Mesendoderm (in vitro differentiated cells): ENCODE measurements at regions not wholly inside any gene's neighbourhood (a gene's known extent, or its start where the extent isn't known, plus 50 kb on each side); places are given as distances from the start of the nearest gene placed in this dataset.
A peak's percentile ranks its signal among the peaks of the same experiment; 100 is the strongest.
"Not testable (repeated sequence)": the region's sequence is repeated elsewhere in the genome, so short reads cannot be mapped to it uniquely, and the experiment has no call there.

Source experiments
- DNase-seq: peaks from one replicate; pipeline ENCODE4 v3.0.0; 2013
- H2AK5ac ChIP-seq: 2 replicates; pipeline ENCODE4 v1.6.1; 2013; ENCODE audit warnings: low read length, inconsistent platforms
- H2BK120ac ChIP-seq: 2 replicates; pipeline ENCODE4 v1.6.1; 2013; ENCODE audit warnings: low read depth, mild to moderate bottlenecking, low read length, moderate library complexity, mixed read lengths
- H2BK15ac ChIP-seq: replicated peaks from 2 replicates; pipeline ENCODE4 v1.6.1; 2013; ENCODE audit warnings: low read depth, mild to moderate bottlenecking, moderate library complexity
- H2BK5ac ChIP-seq: 2 replicates; pipeline ENCODE4 v1.6.1; 2013; ENCODE audit warnings: low read length, inconsistent platforms
- H3K18ac ChIP-seq: 2 replicates; pipeline ENCODE4 v1.6.1; 2013; ENCODE audit warnings: mild to moderate bottlenecking, low read length, mixed read lengths
- H3K23ac ChIP-seq: one replicate; pipeline ENCODE4 v1.6.1; 2013; ENCODE audit warnings: low read length
- H3K27ac ChIP-seq: 2 replicates; pipeline ENCODE4 v1.5.1; 2013; ENCODE audit warnings: low read depth, mild to moderate bottlenecking, inconsistent platforms, low read length, moderate library complexity
- H3K27me3 ChIP-seq: 2 replicates; pipeline ENCODE4 v1.6.1; 2013; ENCODE audit warnings: low read length, control low read depth, mild to moderate bottlenecking, inconsistent platforms; ENCODE audit not compliant: insufficient read depth, poor library complexity
- H3K36me3 ChIP-seq: 2 replicates; pipeline ENCODE4 v1.6.1; 2013; ENCODE audit warnings: low read length, inconsistent platforms; ENCODE audit not compliant: control insufficient read depth, insufficient read depth
- H3K4ac ChIP-seq: one replicate; pipeline ENCODE4 v1.6.1; 2013; ENCODE audit warnings: low read depth, mild to moderate bottlenecking, low read length, moderate library complexity
- H3K4me1 ChIP-seq: 2 replicates; pipeline ENCODE4 v1.6.1; 2013; ENCODE audit warnings: low read depth, low read length, inconsistent platforms; ENCODE audit not compliant: control insufficient read depth
- H3K4me2 ChIP-seq: 2 replicates; pipeline ENCODE4 v1.6.1; 2013; ENCODE audit warnings: low read length
- H3K4me3 ChIP-seq: 2 replicates; pipeline ENCODE4 v1.5.1; 2013; ENCODE audit warnings: mild to moderate bottlenecking, low read length
- H3K56ac ChIP-seq: one replicate; pipeline ENCODE4 v1.6.1; 2013; ENCODE audit warnings: low read length
- H3K79me1 ChIP-seq: 2 replicates; pipeline ENCODE4 v1.6.1; 2013; ENCODE audit warnings: low read length, inconsistent platforms
- H3K79me2 ChIP-seq: 2 replicates; pipeline ENCODE4 v1.6.1; 2013; ENCODE audit warnings: mild to moderate bottlenecking, low read length; ENCODE audit not compliant: control insufficient read depth, insufficient read depth
- H3K9ac ChIP-seq: 2 replicates; pipeline ENCODE4 v1.6.1; 2013; ENCODE audit warnings: low read length, inconsistent platforms
- H4K5ac ChIP-seq: one replicate; pipeline ENCODE4 v1.6.1; 2013; ENCODE audit warnings: low read length
- H4K8ac ChIP-seq: one replicate; pipeline ENCODE4 v1.6.1; 2013; ENCODE audit warnings: low read depth, mild to moderate bottlenecking, control low read depth, low read length, moderate library complexity
- WGBS: extraction: QIAGEN DNeasy Blood & Tissue Kit; methylation state at CpG from one replicate; pipeline ENCODE4 v1.1.7; 2013; ENCODE audit warnings: low lambda C conversion rate, missing lambda C conversion rate; ENCODE audit not compliant: insufficient coverage; ENCODE audit errors: extremely low coverage; 5-methylcytosine and 5-hydroxymethylcytosine counted together

DNA sequence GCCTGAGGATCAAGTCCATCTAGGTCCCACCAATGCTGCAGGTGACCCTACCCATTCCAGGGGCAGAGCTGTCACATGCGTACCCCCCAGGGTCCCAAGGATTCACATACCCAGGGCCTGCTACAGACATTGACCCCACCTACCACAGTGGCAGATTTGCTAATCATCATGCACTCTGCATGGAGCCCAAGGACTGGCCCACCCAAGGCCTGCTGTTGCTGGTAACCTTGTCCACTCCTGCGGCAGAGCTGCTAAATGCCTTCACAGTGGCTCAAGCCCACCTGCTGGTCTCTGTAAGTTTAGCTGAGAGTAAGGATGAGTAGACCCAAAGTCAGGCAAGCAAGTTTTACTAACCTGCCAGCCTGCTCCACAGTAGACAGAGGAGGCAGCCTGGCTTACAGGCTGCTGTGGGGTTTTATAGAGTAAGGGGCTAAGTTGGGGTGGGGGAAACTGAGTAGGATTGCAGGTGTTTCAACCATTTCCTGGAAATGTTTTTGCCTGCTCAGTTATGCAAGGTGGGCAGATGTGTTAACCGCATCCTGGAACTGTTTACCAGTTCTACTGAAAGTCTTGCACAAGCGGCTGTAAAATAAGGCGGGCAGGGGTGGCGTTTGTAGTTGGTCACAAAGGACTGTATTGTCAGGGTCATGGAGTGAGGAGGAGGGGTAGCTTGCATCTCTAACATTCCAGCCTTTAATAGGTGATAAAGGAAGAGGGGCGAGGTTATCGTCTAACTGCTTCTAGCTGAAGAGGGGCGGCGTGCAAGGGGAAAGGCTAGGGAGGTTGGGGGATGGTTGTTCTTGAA lies 2163.5 kb upstream of the WWC1 start:
- Histone ChIP-seq H3K23ac (no peak overlapping the region), H3K9ac (no peak overlapping the region), H3K4me2 (no peak overlapping the region), H4K5ac (no peak overlapping the region), H3K79me1 (no peaks in the 10 kb centered on the region), H3K4ac (no peak overlapping the region), H2BK5ac (no peak overlapping the region), H2BK120ac (no peak overlapping the region), H3K36me3 (no peaks in the 10 kb centered on the region), H3K56ac (no peak overlapping the region), H3K27ac (no peak overlapping the region), H3K4me1 (no peaks in the 10 kb centered on the region), H3K18ac (no peak overlapping the region), H3K4me3 (no peak overlapping the region), H2BK15ac (no peak overlapping the region), H4K8ac (no peak overlapping the region), H3K27me3 (no peaks in the 10 kb centered on the region), H3K79me2 (no peaks in the 10 kb centered on the region), H2AK5ac (no peak overlapping the region)
- WGBS, result no CpG with 5 or more reads among the region's 10 CpGs
- DNase-seq, result peak; percentile 42

DNA sequence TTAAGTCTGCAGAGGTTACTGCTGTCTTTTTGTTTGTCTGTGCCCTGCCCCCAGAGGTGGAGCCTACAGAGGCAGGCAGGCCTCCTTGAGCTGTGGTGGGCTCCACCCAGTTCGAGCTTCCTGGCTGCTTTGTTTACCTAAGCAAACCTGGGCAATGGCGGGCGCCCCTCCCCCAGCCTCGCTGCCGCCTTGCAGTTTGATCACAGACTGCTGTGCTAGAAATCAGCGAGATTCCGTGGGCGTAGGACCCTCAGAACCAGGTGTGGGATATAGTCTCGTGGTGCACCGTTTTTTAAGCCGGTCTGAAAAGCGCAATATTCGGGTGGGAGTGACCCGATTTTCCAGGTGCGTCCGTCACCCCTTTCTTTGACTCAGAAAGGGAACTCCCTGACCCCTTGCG lies 2146.3 kb upstream of the WWC1 start:
- H3K4ac ChIP-seq, H3K9ac ChIP-seq, H4K5ac ChIP-seq, H3K56ac ChIP-seq, H3K4me1 ChIP-seq, H3K23ac ChIP-seq, H3K79me1 ChIP-seq, H3K27me3 ChIP-seq, H3K4me3 ChIP-seq, H2BK15ac ChIP-seq, H2AK5ac ChIP-seq, H2BK5ac ChIP-seq, H3K4me2 ChIP-seq, H3K27ac ChIP-seq, H3K79me2 ChIP-seq, DNase-seq, H4K8ac ChIP-seq, H3K36me3 ChIP-seq, H3K18ac ChIP-seq, H2BK120ac ChIP-seq: not testable (repeated sequence)
- no CpG with 5 or more reads among the region's 17 CpGs for WGBS

DNA sequence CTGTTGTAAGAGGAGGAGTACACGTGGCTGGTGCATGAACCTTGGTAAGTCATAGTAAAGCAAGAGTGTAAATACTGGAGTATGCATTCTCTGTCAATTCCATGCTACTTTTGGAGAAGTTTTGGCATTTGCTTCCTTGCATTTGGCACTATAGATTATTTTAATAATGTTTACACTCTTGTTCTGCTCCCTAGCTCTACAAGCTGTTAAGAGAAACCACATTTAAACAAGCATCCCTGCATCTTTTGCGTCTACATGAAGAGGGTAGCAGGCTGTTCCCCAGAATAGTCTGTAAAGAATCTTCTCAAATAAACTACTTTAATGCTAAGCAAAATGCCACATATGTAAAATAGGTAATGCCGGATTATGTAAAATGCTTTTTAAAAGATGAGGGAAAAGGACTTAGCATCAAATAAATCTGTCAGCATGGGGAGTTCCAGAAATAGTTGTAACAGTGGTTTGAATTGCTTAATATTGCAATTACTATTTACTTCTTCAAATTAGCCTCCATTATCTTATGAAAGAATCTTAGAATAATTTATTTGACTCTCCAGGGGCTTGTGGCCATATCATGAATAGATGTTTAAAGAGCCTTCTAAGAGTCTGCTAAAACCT lies 2127.3 kb upstream of the WWC1 start:
- no peak overlapping the region for H3K18ac ChIP-seq
- no peak overlapping the region for H3K23ac ChIP-seq
- H3K56ac ChIP-seq, result no peak overlapping the region
- no peak overlapping the region for H2BK15ac ChIP-seq
- H3K4me1 ChIP-seq, result no peaks in the 10 kb centered on the region
- H2AK5ac ChIP-seq, result no peak overlapping the region
- H4K8ac ChIP-seq, result no peak overlapping the region
- H3K4ac ChIP-seq, result no peak overlapping the region
- H4K5ac ChIP-seq, result no peak overlapping the region
- no peak overlapping the region for H3K27ac ChIP-seq
- H2BK120ac ChIP-seq, result no peak overlapping the region
- no peaks in the 10 kb centered on the region for H3K36me3 ChIP-seq
- no CpG with 5 or more reads among the region's 3 CpGs for WGBS
- H3K79me2 ChIP-seq, result no peaks in the 10 kb centered on the region
- H3K4me2 ChIP-seq, result no peak overlapping the region
- no peaks in the 10 kb centered on the region for H3K79me1 ChIP-seq
- no peaks in the 10 kb centered on the region for H3K27me3 ChIP-seq
- no peak overlapping the region for H3K9ac ChIP-seq
- no peak overlapping the region for H3K4me3 ChIP-seq
- no peak overlapping the region for H2BK5ac ChIP-seq
- no peak for DNase-seq

DNA sequence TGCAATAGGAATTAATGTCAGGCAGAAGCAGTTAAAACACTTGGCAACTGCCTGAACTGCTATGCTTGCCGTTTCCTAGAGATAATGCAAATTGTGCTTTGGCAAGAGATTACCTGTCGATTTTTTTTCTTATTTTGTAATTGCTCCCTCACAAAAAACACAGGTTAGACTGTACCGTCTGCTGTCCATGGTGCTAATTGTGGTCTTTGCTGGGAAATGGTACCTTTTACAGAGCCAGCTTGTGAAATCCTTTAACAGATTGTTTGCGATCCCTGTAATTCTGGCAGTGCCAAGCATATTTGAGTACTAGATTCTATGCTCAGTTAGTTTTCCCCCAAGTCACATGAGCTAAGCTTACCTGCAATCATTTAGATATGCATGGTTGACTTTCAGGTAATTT lies 2125.8 kb upstream of the WWC1 start:
- peak; percentile 53 for DNase-seq
- Histone ChIP-seq H3K79me1 (no peaks in the 10 kb centered on the region), H3K36me3 (no peaks in the 10 kb centered on the region), H3K56ac (no peak overlapping the region), H3K27me3 (no peaks in the 10 kb centered on the region), H2BK120ac (no peak overlapping the region), H3K18ac (no peak overlapping the region), H3K4me1 (no peaks in the 10 kb centered on the region), H4K8ac (no peak overlapping the region), H3K4me2 (no peak overlapping the region), H2BK5ac (no peak overlapping the region), H3K9ac (no peak overlapping the region), H3K4ac (no peak overlapping the region), H4K5ac (no peak overlapping the region), H2BK15ac (no peak overlapping the region), H3K27ac (no peak overlapping the region), H2AK5ac (no peak overlapping the region), H3K23ac (no peak overlapping the region), H3K4me3 (no peak overlapping the region), H3K79me2 (no peaks in the 10 kb centered on the region)
- no CpG with 5 or more reads among the region's 4 CpGs for WGBS

DNA sequence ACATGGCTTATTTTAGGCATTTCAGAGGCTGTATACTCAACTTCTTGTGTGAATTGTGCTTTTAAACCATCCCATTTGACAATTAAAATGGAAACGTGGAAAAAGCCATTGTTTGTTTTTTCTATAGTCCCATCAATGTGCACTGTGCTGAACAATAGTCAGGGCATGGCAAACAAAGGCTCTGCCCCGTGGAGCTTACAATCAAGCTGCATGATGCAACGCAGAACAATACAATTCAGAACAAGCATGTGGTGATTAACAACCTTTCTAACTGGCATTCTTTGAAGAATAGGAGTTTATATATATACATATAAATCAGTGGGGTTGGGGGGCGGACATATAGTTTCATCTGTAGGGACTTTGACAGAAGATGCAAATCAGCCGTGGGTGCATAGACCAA lies 2125.4 kb upstream of the WWC1 start:
- H2BK120ac ChIP-seq, result no peak overlapping the region
- H3K79me1 ChIP-seq, result no peaks in the 10 kb centered on the region
- H3K23ac ChIP-seq, result no peak overlapping the region
- H3K4ac ChIP-seq, result no peak overlapping the region
- H3K4me2 ChIP-seq, result no peak overlapping the region
- no CpG with 5 or more reads among the region's 5 CpGs for WGBS
- no peak overlapping the region for H3K18ac ChIP-seq
- H2BK5ac ChIP-seq, result no peak overlapping the region
- no peak overlapping the region for H3K9ac ChIP-seq
- no peak overlapping the region for H2AK5ac ChIP-seq
- H3K79me2 ChIP-seq, result no peaks in the 10 kb centered on the region
- no peak overlapping the region for H2BK15ac ChIP-seq
- H3K27me3 ChIP-seq, result no peaks in the 10 kb centered on the region
- peak; percentile 3 for DNase-seq
- no peaks in the 10 kb centered on the region for H3K4me1 ChIP-seq
- no peak overlapping the region for H3K27ac ChIP-seq
- no peak overlapping the region for H3K4me3 ChIP-seq
- no peaks in the 10 kb centered on the region for H3K36me3 ChIP-seq
- no peak overlapping the region for H4K8ac ChIP-seq
- H4K5ac ChIP-seq, result no peak overlapping the region
- H3K56ac ChIP-seq, result no peak overlapping the region
